Colonic mucosa (tissue), 4 donors: ENCODE measurements at regions not wholly inside any gene's neighbourhood (a gene's known extent, or its start where the extent isn't known, plus 50 kb on each side); places are given as distances from the start of the nearest gene placed in this dataset.

ENCODE experiments used
- DNase-seq: peaks from one replicate; pipeline ENCODE4 v3.0.0-alpha.2; 2020
- H3K27ac ChIP-seq: fragments of 200-600 bp; one replicate; pipeline ENCODE4 v1.8.0; 2021
- H3K27me3 ChIP-seq: fragments of 200-600 bp; one replicate; pipeline ENCODE4 v1.8.0; 2021
- H3K36me3 ChIP-seq: fragments of 200-600 bp; one replicate; pipeline ENCODE4 v1.8.0; 2021
- H3K4me1 ChIP-seq: fragments of 200-600 bp; one replicate; pipeline ENCODE4 v1.8.0; 2021; ENCODE audit warnings: mild to moderate bottlenecking
- H3K4me3 ChIP-seq: fragments of 200-600 bp; one replicate; pipeline ENCODE4 v1.8.0; 2021
- H3K9ac ChIP-seq, 2 donors: one replicate each; pipeline ENCODE4 v1.7.0; 2013; ENCODE audit warnings: control low read depth in 2 of 2, low read depth in 2 of 2, low read length in 2 of 2
- H3K9me3 ChIP-seq: fragments of 200-600 bp; one replicate; pipeline ENCODE4 v1.8.0; 2021
- intact Hi-C: fragments of 100-400 bp; cut with DNase I; formaldehyde crosslinking; loops from one replicate; pipeline ENCODE4 v1.14.1; 2022
- TF ChIP-seq, protein P1 (sequence below): fragments of 200-600 bp; IDR thresholded peaks from one replicate; pipeline ENCODE4 v1.8.0; 2022; ENCODE audit warnings: antibody characterized with exemption, mild to moderate bottlenecking
- donor health status: healthy.
- donor health status: DM: no; HTN: no; CAD: no.
- donor health status: DM: no; HTN: no; CAD: no.

DNA sequence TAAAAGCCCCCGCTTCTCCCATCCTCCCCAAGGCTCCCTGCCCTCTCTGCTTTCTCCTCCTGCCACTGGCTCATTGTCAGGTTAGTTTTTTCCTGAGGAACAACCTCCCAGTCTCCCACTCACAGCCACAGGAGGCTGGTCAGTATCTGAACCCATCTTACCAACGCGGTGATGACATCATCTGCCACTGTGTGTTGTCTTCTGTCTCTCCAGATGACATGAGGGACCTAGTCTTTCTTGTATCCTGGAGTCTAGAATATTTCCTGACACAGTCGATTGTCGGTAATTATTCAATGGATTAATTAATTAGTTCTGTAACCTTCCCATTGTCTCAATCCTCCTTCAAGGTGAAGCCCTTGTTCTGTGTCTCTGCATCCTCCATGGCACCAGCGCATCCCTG, 290.2 kb downstream of the GALR1 start:
- intact Hi-C loops: no loop called here
- TF ChIP-seq, protein P1, sequence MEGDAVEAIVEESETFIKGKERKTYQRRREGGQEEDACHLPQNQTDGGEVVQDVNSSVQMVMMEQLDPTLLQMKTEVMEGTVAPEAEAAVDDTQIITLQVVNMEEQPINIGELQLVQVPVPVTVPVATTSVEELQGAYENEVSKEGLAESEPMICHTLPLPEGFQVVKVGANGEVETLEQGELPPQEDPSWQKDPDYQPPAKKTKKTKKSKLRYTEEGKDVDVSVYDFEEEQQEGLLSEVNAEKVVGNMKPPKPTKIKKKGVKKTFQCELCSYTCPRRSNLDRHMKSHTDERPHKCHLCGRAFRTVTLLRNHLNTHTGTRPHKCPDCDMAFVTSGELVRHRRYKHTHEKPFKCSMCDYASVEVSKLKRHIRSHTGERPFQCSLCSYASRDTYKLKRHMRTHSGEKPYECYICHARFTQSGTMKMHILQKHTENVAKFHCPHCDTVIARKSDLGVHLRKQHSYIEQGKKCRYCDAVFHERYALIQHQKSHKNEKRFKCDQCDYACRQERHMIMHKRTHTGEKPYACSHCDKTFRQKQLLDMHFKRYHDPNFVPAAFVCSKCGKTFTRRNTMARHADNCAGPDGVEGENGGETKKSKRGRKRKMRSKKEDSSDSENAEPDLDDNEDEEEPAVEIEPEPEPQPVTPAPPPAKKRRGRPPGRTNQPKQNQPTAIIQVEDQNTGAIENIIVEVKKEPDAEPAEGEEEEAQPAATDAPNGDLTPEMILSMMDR: no peak
- H3K27ac ChIP-seq: no peak overlapping the region

DNA sequence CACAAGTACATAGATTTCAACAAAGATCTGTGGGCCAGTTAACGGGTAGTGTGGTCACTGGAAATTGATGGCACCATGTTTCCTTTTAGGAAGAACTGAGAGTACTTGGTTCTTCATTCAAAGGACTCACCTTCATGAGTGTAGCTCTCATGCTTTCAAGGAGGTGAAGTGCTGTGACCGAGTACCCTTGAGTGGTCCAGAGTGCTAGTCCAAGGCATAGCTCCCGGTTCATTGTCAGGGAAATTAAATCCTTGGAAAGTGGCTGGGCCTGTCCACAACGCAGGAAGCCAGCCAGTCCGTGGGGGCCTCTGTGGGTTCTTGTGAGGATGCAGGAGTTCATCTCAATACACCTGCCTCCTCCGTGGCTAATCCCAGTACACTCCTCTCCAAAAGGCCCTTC, 295.1 kb downstream of the GALR1 start:
- no peak overlapping the region for H3K9ac ChIP-seq
- intact Hi-C loops: no loop called here
- H3K27ac ChIP-seq: no peak overlapping the region
- DNase-seq: no peak
- no peaks in the 10 kb centered on the region for H3K4me1 ChIP-seq
- H3K27me3 ChIP-seq: no peaks in the 10 kb centered on the region
- H3K9me3 ChIP-seq: no peaks in the 10 kb centered on the region
- no peak overlapping the region for H3K4me3 ChIP-seq
- H3K36me3 ChIP-seq: no peaks in the 10 kb centered on the region
- TF ChIP-seq, protein P1: no peak

More for the DNA sequence above, 290.2 kb downstream of the GALR1 start:
- H3K9me3 ChIP-seq: no peaks in the 10 kb centered on the region
- DNase-seq: no peak
- H3K4me3 ChIP-seq: no peak overlapping the region
- H3K36me3 ChIP-seq: no peaks in the 10 kb centered on the region
- no peaks in the 10 kb centered on the region for H3K4me1 ChIP-seq
- no peak overlapping the region for H3K9ac ChIP-seq
- no peaks in the 10 kb centered on the region for H3K27me3 ChIP-seq

DNA sequence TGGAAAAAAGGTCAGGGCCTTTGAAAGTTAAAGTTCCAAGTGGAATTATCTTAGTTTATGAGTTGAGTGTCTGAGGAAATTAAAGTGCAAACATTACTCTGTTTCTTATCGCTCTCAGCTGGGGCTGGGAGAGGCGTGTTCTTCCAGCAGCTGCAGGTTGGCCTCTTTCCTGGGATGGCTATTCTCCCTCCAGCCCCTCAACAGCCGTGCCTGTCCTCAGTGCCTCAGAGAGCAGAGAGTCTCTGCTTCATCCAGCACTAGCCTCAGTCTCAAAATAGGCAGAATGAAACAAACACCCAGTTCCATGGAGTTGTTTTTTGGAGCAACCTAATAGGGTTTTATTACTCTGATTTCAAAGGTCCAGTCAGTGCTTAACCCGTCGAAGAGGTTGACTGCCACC, 298.1 kb downstream of the GALR1 start:
- no peaks in the 10 kb centered on the region for H3K27me3 ChIP-seq
- H3K4me3 ChIP-seq: no peak overlapping the region
- peak; percentile 35 for DNase-seq
- intact Hi-C loops: no loop called here
- TF ChIP-seq, protein P1: no peak
- no peaks in the 10 kb centered on the region for H3K9me3 ChIP-seq
- H3K27ac ChIP-seq: no peak overlapping the region
- H3K4me1 ChIP-seq: no peaks in the 10 kb centered on the region
- H3K9ac ChIP-seq: no peak overlapping the region
- H3K36me3 ChIP-seq: no peaks in the 10 kb centered on the region

DNA sequence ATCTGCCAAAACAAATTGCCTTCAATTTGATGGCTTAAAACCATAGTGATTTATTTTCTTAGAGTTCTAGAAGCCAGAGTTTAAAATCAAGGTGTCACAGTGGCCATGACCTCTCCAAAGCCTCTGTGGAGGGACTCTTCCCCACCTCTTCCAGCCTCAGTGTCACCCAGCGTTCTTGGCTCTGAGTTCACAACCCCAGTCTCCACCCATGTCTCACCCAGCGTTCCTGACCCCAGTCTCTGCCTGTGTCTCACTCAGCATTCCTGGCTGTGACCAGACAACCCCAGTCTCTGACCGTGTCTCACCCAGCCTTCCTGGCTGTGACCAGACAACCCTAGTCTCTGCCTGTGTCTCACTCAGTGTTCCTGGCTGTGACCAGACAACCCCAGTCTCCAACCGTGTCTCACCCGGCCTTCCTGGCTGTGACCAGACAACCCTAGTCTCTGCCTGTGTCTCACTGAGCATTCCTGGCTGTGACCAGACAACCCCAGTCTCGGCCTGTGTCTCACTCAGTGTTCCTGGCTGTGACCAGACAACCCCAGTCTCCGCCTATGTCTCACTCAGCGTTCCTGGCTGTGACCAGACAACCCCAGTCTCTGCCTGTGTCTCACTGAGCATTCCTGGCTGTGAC, 299.3 kb downstream of the GALR1 start:
- no peaks in the 10 kb centered on the region for H3K4me1 ChIP-seq
- intact Hi-C loops: no loop called here
- no peak overlapping the region for H3K27ac ChIP-seq
- no peak overlapping the region for H3K9ac ChIP-seq
- TF ChIP-seq, protein P1: no peak
- no peaks in the 10 kb centered on the region for H3K27me3 ChIP-seq
- no peak overlapping the region for H3K4me3 ChIP-seq
- DNase-seq: no peak
- H3K36me3 ChIP-seq: no peaks in the 10 kb centered on the region
- no peaks in the 10 kb centered on the region for H3K9me3 ChIP-seq

DNA sequence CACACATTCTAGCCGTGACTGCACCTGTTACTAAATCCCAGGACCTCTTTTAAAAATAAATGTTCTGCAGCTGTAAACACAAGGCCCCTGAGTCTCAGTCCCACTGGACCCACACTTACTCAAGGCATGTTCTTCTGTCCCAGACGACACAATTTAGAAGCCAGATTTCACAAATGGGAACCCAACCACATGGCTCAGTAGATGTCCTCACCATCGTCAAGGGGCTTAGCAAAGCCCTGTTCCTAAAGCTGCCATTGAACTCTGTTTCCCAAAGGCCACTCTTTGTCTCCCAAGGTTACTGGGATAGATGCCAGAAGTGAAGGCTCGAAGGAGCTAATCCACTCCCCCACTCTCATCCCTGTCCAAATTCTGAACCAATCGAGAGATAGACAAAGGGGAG, 301.0 kb downstream of the GALR1 start:
- intact Hi-C loops: no loop called here
- no peaks in the 10 kb centered on the region for H3K4me1 ChIP-seq
- H3K27me3 ChIP-seq: no peaks in the 10 kb centered on the region
- H3K4me3 ChIP-seq: no peak overlapping the region
- H3K9me3 ChIP-seq: no peaks in the 10 kb centered on the region
- TF ChIP-seq, protein P1: no peak
- H3K27ac ChIP-seq: no peak overlapping the region
- H3K36me3 ChIP-seq: no peaks in the 10 kb centered on the region
- H3K9ac ChIP-seq: no peak overlapping the region
- DNase-seq: no peak
